ENCODE measurements at regions not wholly inside any gene's neighbourhood (a gene's known extent, or its start where the extent isn't known, plus 50 kb on each side); places are given as distances from the start of the nearest gene placed in this dataset.

- H3K27me3 ChIP-seq (replicated peaks; ENCODE audit: insufficient read depth), result no peaks in the 10 kb centered on the region
- TF ChIP-seq CTCF (IDR thresholded peaks at IDR 0.05), result no peak
- TF ChIP-seq POLR2AphosphoS5 (IDR thresholded peaks at IDR 0.05), result no peak
- TF ChIP-seq POLR2A (IDR thresholded peaks at IDR 0.05), result no peak
- no peak overlapping the region for H3K27ac ChIP-seq
- DNase-seq (ENCODE audit: low spot score), result no peak
- no peaks in the 10 kb centered on the region for H3K9me3 ChIP-seq
- 73% methylated on average over 3 of the region's 3 CpGs for WGBS
- intact Hi-C loops (cut with DNase I), result no loop called here
- no peaks in the 10 kb centered on the region for H3K36me3 ChIP-seq
- no peak overlapping the region for H3K4me3 ChIP-seq
- H3K4me1 ChIP-seq (replicated peaks), result no peaks in the 10 kb centered on the region
Measured at GRCh38 chr13:89380101-89380500, 1708.9 kb downstream of the SLITRK5 start.

- Histone ChIP-seq H3K36me3 (no peaks in the 10 kb centered on the region), H3K4me1 (replicated peaks) (no peaks in the 10 kb centered on the region), H3K27me3 (replicated peaks; ENCODE audit: insufficient read depth) (no peaks in the 10 kb centered on the region), H3K27ac (no peak overlapping the region), H3K9me3 (no peaks in the 10 kb centered on the region), H3K4me3 (no peak overlapping the region)
- intact Hi-C loops (cut with DNase I), result no loop called here
- 96% methylated on average over 3 of the region's 3 CpGs for WGBS
- no peak for TF ChIP-seq POLR2AphosphoS5 (IDR thresholded peaks at IDR 0.05)
- TF ChIP-seq POLR2A (IDR thresholded peaks at IDR 0.05), result no peak
- TF ChIP-seq CTCF (IDR thresholded peaks at IDR 0.05), result no peak
- no peak for DNase-seq (ENCODE audit: low spot score)
Measured at GRCh38 chr13:89382981-89383380, 1711.8 kb downstream of the SLITRK5 start.

- Histone ChIP-seq H3K4me3 (no peak overlapping the region), H3K4me1 (replicated peaks) (no peaks in the 10 kb centered on the region), H3K27me3 (replicated peaks; ENCODE audit: insufficient read depth) (no peaks in the 10 kb centered on the region), H3K36me3 (no peaks in the 10 kb centered on the region), H3K9me3 (no peaks in the 10 kb centered on the region), H3K27ac (no peak overlapping the region)
- TF ChIP-seq POLR2AphosphoS5 (IDR thresholded peaks at IDR 0.05), result no peak
- no peak for TF ChIP-seq POLR2A (IDR thresholded peaks at IDR 0.05)
- TF ChIP-seq CTCF (IDR thresholded peaks at IDR 0.05), result no peak
- no peak for DNase-seq (ENCODE audit: low spot score)
- intact Hi-C loops (cut with DNase I), result no loop called here
- 49% methylated on average over 1 of the region's 1 CpG for WGBS
Measured at GRCh38 chr13:89383891-89384290, 1712.7 kb downstream of the SLITRK5 start.

GRCh38 chr13:89393758-89394304, 1722.7 kb downstream of the SLITRK5 start:
- H3K27me3 ChIP-seq (replicated peaks; ENCODE audit: insufficient read depth), result no peaks in the 10 kb centered on the region
- no peaks in the 10 kb centered on the region for H3K36me3 ChIP-seq
- DNase-seq (ENCODE audit: low spot score), result no peak
- no peak for TF ChIP-seq POLR2A (IDR thresholded peaks at IDR 0.05)
- TF ChIP-seq CTCF (IDR thresholded peaks at IDR 0.05), result no peak
- no peak for TF ChIP-seq POLR2AphosphoS5 (IDR thresholded peaks at IDR 0.05)
- intact Hi-C loops (cut with DNase I), result no loop called here
- no peak overlapping the region for H3K27ac ChIP-seq
- 58% methylated on average over 4 of the region's 4 CpGs for WGBS
- H3K4me3 ChIP-seq, result no peak overlapping the region
- H3K9me3 ChIP-seq, result no peaks in the 10 kb centered on the region
- H3K4me1 ChIP-seq (replicated peaks), result no peaks in the 10 kb centered on the region

GRCh38 chr13:89401264-89401675, 1730.1 kb downstream of the SLITRK5 start:
- Histone ChIP-seq H3K36me3 (no peaks in the 10 kb centered on the region), H3K27ac (no peak overlapping the region), H3K27me3 (replicated peaks; ENCODE audit: insufficient read depth) (no peaks in the 10 kb centered on the region), H3K9me3 (no peaks in the 10 kb centered on the region), H3K4me1 (replicated peaks) (no peaks in the 10 kb centered on the region), H3K4me3 (no peak overlapping the region)
- TF ChIP-seq POLR2A (IDR thresholded peaks at IDR 0.05), result no peak
- no peak for TF ChIP-seq CTCF (IDR thresholded peaks at IDR 0.05)
- TF ChIP-seq POLR2AphosphoS5 (IDR thresholded peaks at IDR 0.05), result no peak
- WGBS, result 22% methylated on average over 2 of the region's 2 CpGs
- DNase-seq (ENCODE audit: low spot score), result no peak
- intact Hi-C loops (cut with DNase I), result no loop called here

Measured in prostate gland (tissue), 2 donors.